AG10803 (cell line): ENCODE measurements at regions not wholly inside any gene's neighbourhood (a gene's known extent, or its start where the extent isn't known, plus 50 kb on each side); places are given as distances from the start of the nearest gene placed in this dataset.

Experiments used
- DNase-seq: peaks from one replicate; pipeline ENCODE4 v3.0.0; 2010; ENCODE audit warnings: low read depth
- H3K4me3 ChIP-seq: 2 replicates; pipeline ENCODE4 v1.5.1; 2011; ENCODE audit warnings: mild to moderate bottlenecking, low read length, control low read depth
- CTCF ChIP-seq: conservative IDR thresholded peaks from 2 replicates; pipeline ENCODE4 v1.5.1; 2011; ENCODE audit warnings: mild to moderate bottlenecking, low read length, control low read depth, inconsistent platforms

GRCh38 chr22:48284671-48285070, 1522.2 kb downstream of the TBC1D22A start:
- no peak for DNase-seq
- TF ChIP-seq CTCF: no peak
- H3K4me3 ChIP-seq: no peak overlapping the region

- TF ChIP-seq CTCF: no peak
- no peak for DNase-seq
- no peak overlapping the region for H3K4me3 ChIP-seq
Measured at GRCh38 chr22:48282804-48283203, 1520.4 kb downstream of the TBC1D22A start.

GRCh38 chr22:48279461-48279756, 1517.0 kb downstream of the TBC1D22A start:
- DNase-seq: no peak

GRCh38 chr22:48278620-48279460, 1516.4 kb downstream of the TBC1D22A start:
- no peak overlapping the region for H3K4me3 ChIP-seq
- TF ChIP-seq CTCF: no peak
- no peak for DNase-seq

More at GRCh38 chr22:48279461-48279756, 1517.0 kb downstream of the TBC1D22A start:
- no peak overlapping the region for H3K4me3 ChIP-seq
- TF ChIP-seq CTCF: no peak

- no peak for TF ChIP-seq CTCF
- no peak for DNase-seq
- no peak overlapping the region for H3K4me3 ChIP-seq
Measured at GRCh38 chr22:48277868-48278581, 1515.6 kb downstream of the TBC1D22A start.

- TF ChIP-seq CTCF: no peak
- DNase-seq: no peak
- H3K4me3 ChIP-seq: no peak overlapping the region
Measured at GRCh38 chr22:48276994-48277867, 1514.8 kb downstream of the TBC1D22A start.
